ENCODE measurements at regions not wholly inside any gene's neighbourhood (a gene's known extent, or its start where the extent isn't known, plus 50 kb on each side); places are given as distances from the start of the nearest gene placed in this dataset.

DNA sequence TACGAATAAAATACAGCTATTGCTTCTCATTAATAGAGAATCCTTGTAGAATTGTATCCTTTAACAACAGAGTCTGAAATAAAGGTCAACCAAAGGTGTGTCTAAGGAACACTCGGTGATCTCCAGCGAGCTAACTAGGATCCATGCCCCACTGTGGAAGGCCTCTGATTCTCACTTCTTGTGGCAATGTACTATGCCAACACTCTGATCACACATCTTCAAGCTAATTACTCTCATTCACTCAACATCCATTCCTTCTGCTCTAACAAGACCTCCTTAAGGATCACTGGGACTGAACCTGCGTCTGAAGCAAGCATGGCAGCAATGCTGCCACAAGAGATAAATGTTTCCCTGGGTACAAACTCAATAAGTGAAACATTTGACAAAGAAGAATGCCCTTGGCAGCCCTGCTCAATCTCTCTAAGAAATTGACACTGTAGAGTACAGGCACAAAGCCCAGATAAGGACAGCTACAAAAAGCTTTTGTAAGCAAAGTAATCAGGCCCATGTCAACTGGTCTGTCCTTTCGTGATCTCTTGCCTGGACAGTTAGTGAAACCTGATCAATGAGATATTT, 74.6 kb upstream of the PARD3B start:
- TF ChIP-seq, protein P1, sequence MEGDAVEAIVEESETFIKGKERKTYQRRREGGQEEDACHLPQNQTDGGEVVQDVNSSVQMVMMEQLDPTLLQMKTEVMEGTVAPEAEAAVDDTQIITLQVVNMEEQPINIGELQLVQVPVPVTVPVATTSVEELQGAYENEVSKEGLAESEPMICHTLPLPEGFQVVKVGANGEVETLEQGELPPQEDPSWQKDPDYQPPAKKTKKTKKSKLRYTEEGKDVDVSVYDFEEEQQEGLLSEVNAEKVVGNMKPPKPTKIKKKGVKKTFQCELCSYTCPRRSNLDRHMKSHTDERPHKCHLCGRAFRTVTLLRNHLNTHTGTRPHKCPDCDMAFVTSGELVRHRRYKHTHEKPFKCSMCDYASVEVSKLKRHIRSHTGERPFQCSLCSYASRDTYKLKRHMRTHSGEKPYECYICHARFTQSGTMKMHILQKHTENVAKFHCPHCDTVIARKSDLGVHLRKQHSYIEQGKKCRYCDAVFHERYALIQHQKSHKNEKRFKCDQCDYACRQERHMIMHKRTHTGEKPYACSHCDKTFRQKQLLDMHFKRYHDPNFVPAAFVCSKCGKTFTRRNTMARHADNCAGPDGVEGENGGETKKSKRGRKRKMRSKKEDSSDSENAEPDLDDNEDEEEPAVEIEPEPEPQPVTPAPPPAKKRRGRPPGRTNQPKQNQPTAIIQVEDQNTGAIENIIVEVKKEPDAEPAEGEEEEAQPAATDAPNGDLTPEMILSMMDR (IDR thresholded peaks at IDR 0.05) = no peak
- H3K4me3 ChIP-seq = no peak overlapping the region
- no peak for ATAC-seq
- no peak for DNase-seq
- no peak overlapping the region for H3K27ac ChIP-seq
- H3K36me3 ChIP-seq = no peaks in the 10 kb centered on the region
- H3K27me3 ChIP-seq = no peaks in the 10 kb centered on the region
- H3K4me1 ChIP-seq = no peaks in the 10 kb centered on the region
- intact Hi-C loops (cut with DNase I) = no loop called here
- no peaks in the 10 kb centered on the region for H3K9me3 ChIP-seq

DNA sequence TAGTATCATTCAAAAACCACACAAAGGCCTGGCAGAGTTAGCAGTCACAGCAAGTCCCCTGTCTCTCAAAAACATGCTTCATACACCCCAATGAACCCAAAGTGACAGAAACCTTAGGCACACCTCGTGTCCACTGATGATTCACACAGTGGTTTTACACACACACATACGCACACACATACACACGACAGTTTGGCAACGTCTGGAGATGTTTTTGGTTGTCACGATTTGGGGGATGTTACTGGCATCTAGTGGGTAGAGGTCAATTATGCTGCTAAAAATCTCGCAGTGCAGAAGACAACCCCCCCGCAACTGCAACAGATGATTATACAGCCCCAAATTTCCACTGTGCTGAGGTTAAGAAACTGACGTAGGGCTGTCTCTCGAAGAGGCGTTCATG, 72.9 kb upstream of the PARD3B start:
- no peak for DNase-seq

DNA sequence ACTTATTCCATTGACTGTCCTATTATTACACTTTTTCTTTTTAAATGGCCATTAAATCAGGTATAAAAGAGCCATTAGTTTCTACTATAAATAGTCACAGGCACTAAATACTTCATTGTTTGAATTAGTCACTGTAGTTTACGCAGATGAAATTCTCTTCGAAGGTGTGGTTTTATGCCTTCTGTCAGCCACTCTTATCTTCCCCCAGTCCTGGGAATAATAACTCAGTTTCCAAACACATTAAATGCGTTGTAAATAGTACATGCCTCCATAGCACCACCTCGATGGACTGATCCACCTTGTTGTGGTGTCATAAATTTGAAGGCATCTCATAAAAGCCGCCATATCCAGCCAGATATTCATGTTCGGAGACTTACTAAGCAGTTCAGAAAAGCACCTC, 72.1 kb upstream of the PARD3B start:
- TF ChIP-seq, protein P1 (IDR thresholded peaks at IDR 0.05) = no peak
- intact Hi-C loops (cut with DNase I) = no loop called here
- no peaks in the 10 kb centered on the region for H3K36me3 ChIP-seq
- H3K9me3 ChIP-seq = no peaks in the 10 kb centered on the region
- ATAC-seq (no peak), DNase-seq (no peak)
- H3K27me3 ChIP-seq = no peaks in the 10 kb centered on the region
- no peak overlapping the region for H3K4me3 ChIP-seq
- no peak overlapping the region for H3K27ac ChIP-seq
- no peaks in the 10 kb centered on the region for H3K4me1 ChIP-seq

More for the DNA sequence above, 72.9 kb upstream of the PARD3B start:
- Histone ChIP-seq H3K27ac (no peak overlapping the region), H3K27me3 (no peaks in the 10 kb centered on the region), H3K36me3 (no peaks in the 10 kb centered on the region), H3K4me1 (no peaks in the 10 kb centered on the region), H3K4me3 (no peak overlapping the region), H3K9me3 (no peaks in the 10 kb centered on the region)
- TF ChIP-seq, protein P1 (IDR thresholded peaks at IDR 0.05) = no peak
- no peak for ATAC-seq
- intact Hi-C loops (cut with DNase I) = no loop called here

DNA sequence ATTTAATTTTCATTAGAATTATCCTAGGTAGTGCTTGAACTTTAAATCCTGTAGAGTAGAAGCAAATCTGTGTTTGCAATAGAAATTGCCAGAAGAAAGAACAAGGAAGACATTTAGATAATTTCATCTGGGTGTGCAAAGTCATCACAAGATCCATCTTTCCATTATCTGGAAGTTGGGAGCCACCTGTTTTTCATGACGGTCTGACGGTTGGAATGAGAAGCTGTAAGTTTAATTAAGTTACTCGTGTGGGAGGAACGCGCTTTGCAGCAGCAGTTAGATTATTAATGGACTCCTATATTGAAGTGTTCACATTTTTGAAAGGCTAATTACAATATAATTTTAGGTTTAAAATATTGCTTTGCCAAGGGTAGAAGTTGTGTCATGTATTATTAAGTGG, 69.9 kb upstream of the PARD3B start:
- ATAC-seq = no peak
- intact Hi-C loops (cut with DNase I) = no loop called here
- TF ChIP-seq, protein P1 (IDR thresholded peaks at IDR 0.05) = no peak
- no peak overlapping the region for H3K27ac ChIP-seq
- no peaks in the 10 kb centered on the region for H3K27me3 ChIP-seq
- no peaks in the 10 kb centered on the region for H3K4me1 ChIP-seq
- H3K36me3 ChIP-seq = no peaks in the 10 kb centered on the region
- H3K4me3 ChIP-seq = no peak overlapping the region
- no peaks in the 10 kb centered on the region for H3K9me3 ChIP-seq
- DNase-seq = no peak

DNA sequence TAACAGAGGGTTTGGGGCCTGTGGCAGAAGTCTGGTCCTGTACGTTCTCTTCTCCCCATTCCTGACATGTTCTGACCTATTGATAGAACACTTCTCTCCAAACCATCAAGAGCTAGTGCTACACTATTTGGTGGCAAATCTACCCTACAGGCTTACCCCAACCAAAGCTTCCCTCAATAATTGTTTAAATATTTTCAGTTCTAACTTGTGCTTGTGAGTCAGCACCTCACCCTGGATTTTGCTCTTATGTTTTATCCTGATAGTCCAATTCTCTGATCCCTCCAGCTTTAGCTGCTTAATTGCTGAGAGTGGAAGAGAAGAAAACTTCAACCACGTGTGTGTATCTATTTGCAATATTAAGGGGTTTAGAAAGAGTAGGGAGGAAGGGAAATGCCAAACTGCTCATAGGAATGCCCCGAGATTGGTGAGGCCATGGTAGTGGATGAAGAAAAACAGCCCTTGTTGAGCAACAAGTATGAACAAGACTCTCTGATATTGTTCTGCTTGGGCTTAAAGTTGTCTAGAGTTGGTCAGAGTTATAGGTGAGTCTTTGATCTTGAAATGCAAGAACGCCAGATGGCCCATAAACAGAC, 67.8 kb upstream of the PARD3B start:
- intact Hi-C loops (cut with DNase I) = no loop called here
- H3K9me3 ChIP-seq = no peaks in the 10 kb centered on the region
- H3K36me3 ChIP-seq = no peaks in the 10 kb centered on the region
- no peak overlapping the region for H3K27ac ChIP-seq
- no peak overlapping the region for H3K4me3 ChIP-seq
- no peaks in the 10 kb centered on the region for H3K27me3 ChIP-seq
- no peaks in the 10 kb centered on the region for H3K4me1 ChIP-seq
- DNase-seq (no peak), ATAC-seq (no peak)
- TF ChIP-seq, protein P1 (IDR thresholded peaks at IDR 0.05) = no peak
